ENCODE measurements at regions not wholly inside any gene's neighbourhood (a gene's known extent, or its start where the extent isn't known, plus 50 kb on each side); places are given as distances from the start of the nearest gene placed in this dataset.
"Not testable (repeated sequence)": the region's sequence is repeated elsewhere in the genome, so short reads cannot be mapped to it uniquely, and the experiment has no call there.

- peak; percentile 31 for DNase-seq (ENCODE audit: low read depth)
- peak; percentile 7 for TF ChIP-seq CTCF (IDR thresholded peaks at IDR 0.05; ENCODE audit: insufficient read depth, low read length)
- H3K4me3 ChIP-seq (ENCODE audit: low read depth, low read length) = no peak overlapping the region
Observed at GRCh38 chr5:72584466-72584865, 77.3 kb upstream of the ZNF366 start.

- DNase-seq (ENCODE audit: low read depth); H3K4me3 ChIP-seq (ENCODE audit: low read depth, low read length): not testable (repeated sequence)
Observed at GRCh38 chr5:72579290-72579689, 72.1 kb upstream of the ZNF366 start.

- H3K4me3 ChIP-seq (ENCODE audit: low read depth, low read length) = no peak overlapping the region
- no peak for TF ChIP-seq CTCF (IDR thresholded peaks at IDR 0.05; ENCODE audit: insufficient read depth, low read length)
- no peak for DNase-seq (ENCODE audit: low read depth)
Observed at GRCh38 chr5:72572236-72572765, 65.1 kb upstream of the ZNF366 start.

- DNase-seq (ENCODE audit: low read depth) = no peak
- TF ChIP-seq CTCF (IDR thresholded peaks at IDR 0.05; ENCODE audit: insufficient read depth, low read length) = no peak
- no peak overlapping the region for H3K4me3 ChIP-seq (ENCODE audit: low read depth, low read length)
Observed at GRCh38 chr5:72569408-72569944, 62.3 kb upstream of the ZNF366 start.

GRCh38 chr5:72566746-72567145 lies 59.5 kb upstream of the ZNF366 start:
- no peak for TF ChIP-seq CTCF (IDR thresholded peaks at IDR 0.05; ENCODE audit: insufficient read depth, low read length)
- no peak for DNase-seq (ENCODE audit: low read depth)
- H3K4me3 ChIP-seq (ENCODE audit: low read depth, low read length) = no peak overlapping the region

- no peak for DNase-seq (ENCODE audit: low read depth)
- TF ChIP-seq CTCF (IDR thresholded peaks at IDR 0.05; ENCODE audit: insufficient read depth, low read length) = no peak
- H3K4me3 ChIP-seq (ENCODE audit: low read depth, low read length) = no peak overlapping the region
Observed at GRCh38 chr5:72565513-72566289, 58.5 kb upstream of the ZNF366 start.

GRCh38 chr5:72562717-72563116 lies 55.5 kb upstream of the ZNF366 start:
- no peak for TF ChIP-seq CTCF (IDR thresholded peaks at IDR 0.05; ENCODE audit: insufficient read depth, low read length)
- H3K4me3 ChIP-seq (ENCODE audit: low read depth, low read length) = no peak overlapping the region
- no peak for DNase-seq (ENCODE audit: low read depth)
